ENCODE measurements at regions not wholly inside any gene's neighbourhood (a gene's known extent, or its start where the extent isn't known, plus 50 kb on each side); places are given as distances from the start of the nearest gene placed in this dataset.

DNA sequence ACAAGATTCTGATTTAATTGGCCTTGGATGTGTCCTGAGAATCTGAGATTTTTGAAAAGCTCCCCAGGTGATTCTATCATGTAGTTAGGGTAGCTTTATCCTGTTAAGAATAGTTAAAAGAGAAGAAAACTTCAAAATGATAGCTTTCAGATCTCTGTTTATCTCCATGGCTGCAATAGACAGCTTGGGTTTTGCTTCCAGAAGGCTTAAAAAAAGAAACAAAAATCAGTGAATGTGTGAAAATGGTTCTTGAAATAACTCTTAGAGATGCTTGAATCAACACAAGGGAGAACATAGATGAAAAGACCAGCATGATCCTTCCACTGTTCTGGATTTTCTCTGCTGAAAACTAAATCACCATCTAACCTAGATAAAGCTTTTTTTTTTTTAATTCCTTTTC lies 60.8 kb upstream of the TMC3 start:
- in situ Hi-C loops (cut with MboI; ENCODE audit: low pct_unique_long_range_greater_than_20kb, low sequenced_read_pairs, unreplicated experiment), result no loop called here
- no peak for DNase-seq (ENCODE audit: low spot score)
- TF ChIP-seq, protein P1, sequence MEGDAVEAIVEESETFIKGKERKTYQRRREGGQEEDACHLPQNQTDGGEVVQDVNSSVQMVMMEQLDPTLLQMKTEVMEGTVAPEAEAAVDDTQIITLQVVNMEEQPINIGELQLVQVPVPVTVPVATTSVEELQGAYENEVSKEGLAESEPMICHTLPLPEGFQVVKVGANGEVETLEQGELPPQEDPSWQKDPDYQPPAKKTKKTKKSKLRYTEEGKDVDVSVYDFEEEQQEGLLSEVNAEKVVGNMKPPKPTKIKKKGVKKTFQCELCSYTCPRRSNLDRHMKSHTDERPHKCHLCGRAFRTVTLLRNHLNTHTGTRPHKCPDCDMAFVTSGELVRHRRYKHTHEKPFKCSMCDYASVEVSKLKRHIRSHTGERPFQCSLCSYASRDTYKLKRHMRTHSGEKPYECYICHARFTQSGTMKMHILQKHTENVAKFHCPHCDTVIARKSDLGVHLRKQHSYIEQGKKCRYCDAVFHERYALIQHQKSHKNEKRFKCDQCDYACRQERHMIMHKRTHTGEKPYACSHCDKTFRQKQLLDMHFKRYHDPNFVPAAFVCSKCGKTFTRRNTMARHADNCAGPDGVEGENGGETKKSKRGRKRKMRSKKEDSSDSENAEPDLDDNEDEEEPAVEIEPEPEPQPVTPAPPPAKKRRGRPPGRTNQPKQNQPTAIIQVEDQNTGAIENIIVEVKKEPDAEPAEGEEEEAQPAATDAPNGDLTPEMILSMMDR (IDR thresholded peaks at IDR 0.05; ENCODE audit: extremely low read depth, insufficient read depth, missing control alignments), result no peak

DNA sequence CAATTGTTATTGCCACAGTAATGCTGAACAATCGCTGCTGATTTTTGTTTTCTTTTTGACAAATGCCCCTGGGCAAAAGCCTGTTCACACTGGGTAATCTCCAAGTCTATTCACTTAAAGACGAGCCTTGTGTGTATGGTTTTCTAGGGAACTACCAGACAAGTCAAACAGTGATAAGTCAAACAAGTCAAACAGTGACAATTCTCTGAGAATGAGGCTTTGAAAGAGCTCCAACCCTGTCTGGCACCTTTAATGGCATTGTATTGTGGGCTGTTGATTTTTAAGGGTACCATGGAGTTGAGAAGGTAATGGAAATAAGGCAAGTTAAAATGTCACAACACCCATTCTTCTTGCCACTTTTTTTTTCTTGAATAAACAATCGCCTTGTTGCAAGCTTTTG lies 59.4 kb upstream of the TMC3 start:
- no peak for DNase-seq (ENCODE audit: low spot score)
- in situ Hi-C loops (cut with MboI; ENCODE audit: low pct_unique_long_range_greater_than_20kb, low sequenced_read_pairs, unreplicated experiment), result no loop called here
- TF ChIP-seq, protein P1 (IDR thresholded peaks at IDR 0.05; ENCODE audit: extremely low read depth, insufficient read depth, missing control alignments), result no peak

DNA sequence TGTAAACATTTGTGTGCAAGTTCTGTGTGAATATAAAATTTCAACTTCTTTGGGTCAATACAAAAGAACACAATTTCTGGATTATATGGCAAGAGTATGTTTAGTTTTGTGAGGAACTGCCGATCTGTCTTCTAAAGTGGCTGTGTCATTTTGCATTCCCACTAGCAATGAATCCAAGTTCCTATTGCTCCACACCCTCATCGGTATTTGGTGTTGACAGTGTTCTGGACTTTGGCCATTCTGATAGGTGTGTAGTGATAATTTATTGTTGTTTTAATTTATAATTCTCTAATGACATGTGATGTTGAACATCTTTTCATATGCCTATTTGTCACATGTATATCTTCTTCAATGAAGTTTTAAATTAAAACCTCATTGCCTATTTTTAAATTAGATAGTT lies 58.2 kb upstream of the TMC3 start:
- in situ Hi-C loops (cut with MboI; ENCODE audit: low pct_unique_long_range_greater_than_20kb, low sequenced_read_pairs, unreplicated experiment), result no loop called here
- TF ChIP-seq, protein P1 (IDR thresholded peaks at IDR 0.05; ENCODE audit: extremely low read depth, insufficient read depth, missing control alignments), result no peak
- DNase-seq (ENCODE audit: low spot score), result no peak

DNA sequence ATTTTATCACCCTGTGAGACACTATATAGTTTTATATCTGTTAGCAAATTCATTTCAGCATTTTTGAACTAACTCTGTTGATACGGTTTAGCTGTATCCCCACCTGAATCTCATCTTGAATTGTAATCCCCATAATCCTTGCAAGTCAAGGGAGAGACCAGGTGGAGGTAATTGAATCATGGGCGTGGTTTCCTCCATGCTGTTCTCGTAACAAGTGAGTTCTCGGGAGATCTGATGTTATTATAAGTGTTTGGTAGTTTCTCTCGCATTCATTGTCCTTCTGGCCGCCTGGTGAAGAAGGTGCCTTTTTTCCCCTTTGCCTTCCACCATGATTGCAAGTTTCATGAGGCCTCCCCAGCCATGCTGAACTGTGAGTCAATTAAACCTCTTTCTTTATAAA lies 53.2 kb upstream of the TMC3 start:
- in situ Hi-C loops (cut with MboI; ENCODE audit: low pct_unique_long_range_greater_than_20kb, low sequenced_read_pairs, unreplicated experiment), result no loop called here

DNA sequence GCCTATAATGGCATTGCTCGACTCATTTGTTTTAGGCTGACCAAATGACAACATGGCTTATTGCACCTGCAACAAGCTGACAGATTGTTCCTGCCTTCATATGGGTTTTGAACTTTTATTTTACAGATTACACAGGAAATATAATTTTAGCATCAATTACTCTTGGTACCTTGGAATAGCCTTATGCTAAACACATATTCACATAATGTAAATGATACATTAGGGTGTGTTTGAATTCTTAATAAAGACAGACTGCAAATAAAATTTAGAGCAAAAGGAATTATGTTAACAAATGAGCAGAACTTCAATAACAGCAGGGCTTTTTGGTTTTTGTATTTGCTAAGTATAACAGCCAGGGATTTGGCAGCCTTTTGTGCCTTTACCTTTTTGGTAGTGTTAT lies 51.9 kb upstream of the TMC3 start:
- TF ChIP-seq, protein P1 (IDR thresholded peaks at IDR 0.05; ENCODE audit: extremely low read depth, insufficient read depth, missing control alignments), result no peak
- in situ Hi-C loops (cut with MboI; ENCODE audit: low pct_unique_long_range_greater_than_20kb, low sequenced_read_pairs, unreplicated experiment), result no loop called here

More for the DNA sequence above, 53.2 kb upstream of the TMC3 start:
- TF ChIP-seq, protein P1 (IDR thresholded peaks at IDR 0.05; ENCODE audit: extremely low read depth, insufficient read depth, missing control alignments), result no peak
- no peak for DNase-seq (ENCODE audit: low spot score)

More for the DNA sequence above, 51.9 kb upstream of the TMC3 start:
- no peak for DNase-seq (ENCODE audit: low spot score)
